H9 (cell line): ENCODE measurements at regions not wholly inside any gene's neighbourhood (a gene's known extent, or its start where the extent isn't known, plus 50 kb on each side); places are given as distances from the start of the nearest gene placed in this dataset.

Source experiments
- DNase-seq: peaks from one replicate; pipeline ENCODE4 v3.0.0-alpha.2; 2017
- H2AFZ ChIP-seq: one replicate; pipeline ENCODE4 v1.6.1; 2013; ENCODE audit warnings: mild to moderate bottlenecking, low read length, control low read depth, moderate library complexity
- H2AK5ac ChIP-seq: 2 replicates; pipeline ENCODE4 v1.6.1; 2013; ENCODE audit warnings: low read length, control low read depth, mixed read lengths; ENCODE audit not compliant: insufficient read length
- H2BK120ac ChIP-seq: one replicate; pipeline ENCODE4 v1.6.1; 2013; ENCODE audit warnings: low read depth, mild to moderate bottlenecking, low read length, control low read depth, inconsistent platforms; ENCODE audit not compliant: poor library complexity, severe bottlenecking
- H2BK12ac ChIP-seq: 2 replicates; pipeline ENCODE4 v1.6.1; 2013; ENCODE audit warnings: low read length, control low read depth, mixed read lengths, low read depth; ENCODE audit not compliant: insufficient read length
- H2BK15ac ChIP-seq: 2 replicates; pipeline ENCODE4 v1.6.1; 2013; ENCODE audit warnings: low read depth, low read length, control low read depth
- H2BK20ac ChIP-seq: one replicate; pipeline ENCODE4 v1.6.1; 2013; ENCODE audit warnings: low read depth, mild to moderate bottlenecking, low read length, control low read depth, inconsistent platforms; ENCODE audit not compliant: poor library complexity, severe bottlenecking
- H2BK5ac ChIP-seq: 2 replicates; pipeline ENCODE4 v1.6.1; 2013; ENCODE audit warnings: low read length, control low read depth, mixed read lengths; ENCODE audit not compliant: insufficient read length
- H3K14ac ChIP-seq: 2 replicates; pipeline ENCODE4 v1.6.1; 2013; ENCODE audit warnings: low read length, control low read depth; ENCODE audit not compliant: insufficient read depth
- H3K18ac ChIP-seq: 2 replicates; pipeline ENCODE4 v1.6.1; 2013; ENCODE audit warnings: low read depth, mild to moderate bottlenecking, mixed read lengths, low read length, control low read depth; ENCODE audit not compliant: insufficient read length
- H3K23ac ChIP-seq: 2 replicates; pipeline ENCODE4 v1.6.1; 2013; ENCODE audit warnings: low read length, control low read depth, mixed read lengths, low read depth; ENCODE audit not compliant: insufficient read length
- H3K23me2 ChIP-seq: 2 replicates; pipeline ENCODE4 v1.6.1; 2013; ENCODE audit warnings: low read depth, mild to moderate bottlenecking, mixed read lengths, low read length, control low read depth; ENCODE audit not compliant: insufficient read length, poor library complexity, severe bottlenecking
- H3K27ac ChIP-seq: 2 replicates; pipeline ENCODE4 v1.5.1; 2013; ENCODE audit warnings: low read length, control low read depth, mixed read lengths, low read depth; ENCODE audit not compliant: insufficient read length
- H3K27me3 ChIP-seq: 2 replicates; pipeline ENCODE4 v1.6.1; 2013; ENCODE audit warnings: low read length, control low read depth, inconsistent platforms; ENCODE audit not compliant: insufficient read depth
- H3K4ac ChIP-seq: 2 replicates; pipeline ENCODE4 v1.6.1; 2013; ENCODE audit warnings: low read depth, mild to moderate bottlenecking, control low read depth, inconsistent platforms, low read length, moderate library complexity
- H3K4me1 ChIP-seq: 2 replicates; pipeline ENCODE4 v1.6.1; 2013; ENCODE audit warnings: low read length, control low read depth, inconsistent platforms; ENCODE audit not compliant: insufficient read depth
- H3K4me2 ChIP-seq: 2 replicates; pipeline ENCODE4 v1.6.1; 2013; ENCODE audit warnings: low read length, control low read depth, mixed read lengths; ENCODE audit not compliant: insufficient read length, insufficient read depth
- H3K56ac ChIP-seq: 2 replicates; pipeline ENCODE4 v1.6.1; 2013; ENCODE audit warnings: low read depth, mild to moderate bottlenecking, mixed read lengths, low read length, control low read depth; ENCODE audit not compliant: insufficient read length
- H3K79me1 ChIP-seq: 2 replicates; pipeline ENCODE4 v1.6.1; 2013; ENCODE audit warnings: low read depth, mild to moderate bottlenecking, moderate library complexity, low read length, control low read depth, inconsistent platforms; ENCODE audit not compliant: insufficient read depth, poor library complexity, severe bottlenecking
- H3K79me2 ChIP-seq: 2 replicates; pipeline ENCODE4 v1.6.1; 2013; ENCODE audit warnings: low read length, control low read depth, inconsistent platforms; ENCODE audit not compliant: insufficient read depth
- H3K9ac ChIP-seq: 2 replicates; pipeline ENCODE4 v1.6.1; 2013; ENCODE audit warnings: low read length, control low read depth, mixed read lengths; ENCODE audit not compliant: insufficient read length; ENCODE audit errors: extremely low read depth
- H3K9me3 ChIP-seq: one replicate; pipeline ENCODE4 v1.6.1; 2013; ENCODE audit warnings: low read depth, low read length, inconsistent platforms; ENCODE audit not compliant: control insufficient read depth
- H3T11ph ChIP-seq: one replicate; pipeline ENCODE4 v1.6.1; 2013; ENCODE audit warnings: mild to moderate bottlenecking, low read length, control low read depth, inconsistent platforms
- H4K20me1 ChIP-seq: one replicate; pipeline ENCODE4 v1.6.1; 2013; ENCODE audit not compliant: control insufficient read depth, insufficient read length, insufficient read depth
- H4K5ac ChIP-seq: 2 replicates; pipeline ENCODE4 v1.6.1; 2013; ENCODE audit warnings: low read depth, mild to moderate bottlenecking, mixed read lengths, low read length, control low read depth; ENCODE audit not compliant: insufficient read length
- H4K8ac ChIP-seq: replicated peaks from 2 replicates; pipeline ENCODE4 v1.6.1; 2013; ENCODE audit warnings: low read length, control low read depth, mixed read lengths, low read depth; ENCODE audit not compliant: insufficient read length
- H4K91ac ChIP-seq: 2 replicates; pipeline ENCODE4 v1.6.1; 2013; ENCODE audit warnings: low read depth, mild to moderate bottlenecking, moderate library complexity, mixed read lengths, low read length, control low read depth; ENCODE audit not compliant: insufficient read length
- H3K27ac Mint-ChIP-seq, 3 experiments: 2 replicates in 2 of 3; 3 replicates in 1 of 3; pipeline ENCODE4 v1.8.0; 2020 to 2021; ENCODE audit warnings: mixed read lengths in 3 of 3, mild to moderate bottlenecking in 1 of 3, moderate library complexity in 1 of 3
- H3K27me3 Mint-ChIP-seq: 2 replicates; pipeline ENCODE4 v1.8.0; 2021; ENCODE audit warnings: low read depth, mild to moderate bottlenecking, moderate library complexity, mixed read lengths
- H3K36me3 Mint-ChIP-seq, 3 experiments: 2 replicates in 2 of 3; 3 replicates in 1 of 3; pipeline ENCODE4 v1.8.0; 2020 to 2021; ENCODE audit warnings: low read depth in 3 of 3, mixed read lengths in 3 of 3; ENCODE audit not compliant: insufficient read depth in 1 of 3
- H3K4me1 Mint-ChIP-seq, 2 experiments: 2 replicates each; pipeline ENCODE4 v1.8.0; 2020; ENCODE audit warnings: mixed read lengths in 2 of 2
- H3K4me3 Mint-ChIP-seq, 2 experiments: 2 replicates in 1 of 2; 3 replicates in 1 of 2; pipeline ENCODE4 v1.8.0; 2020 to 2021; ENCODE audit warnings: mild to moderate bottlenecking in 2 of 2, mixed read lengths in 2 of 2, moderate library complexity in 1 of 2
- H3K9me3 Mint-ChIP-seq, 2 experiments: 2 replicates in 1 of 2; 3 replicates in 1 of 2; pipeline ENCODE4 v1.8.0; 2020; ENCODE audit warnings: mild to moderate bottlenecking in 2 of 2, mixed read lengths in 2 of 2, moderate library complexity in 1 of 2
- CTCF ChIP-seq: fragments of 200-600 bp; sonication (generic); conservative IDR thresholded peaks from 3 replicates; pipeline ENCODE4 v1.8.0; 2021; ENCODE audit warnings: antibody characterized with exemption, mild to moderate bottlenecking
- WGBS: extraction: QIAGEN DNeasy Blood & Tissue Kit; methylation state at CpG from one replicate; pipeline ENCODE4 v1.1.7; 2013; ENCODE audit warnings: missing lambda C conversion rate, low lambda C conversion rate, mixed read lengths; ENCODE audit not compliant: insufficient read length; ENCODE audit errors: extremely low coverage; 5-methylcytosine and 5-hydroxymethylcytosine counted together

- Histone ChIP-seq H3K27me3 (no peaks in the 10 kb centered on the region), H3K4me2 (no peak overlapping the region), H3K56ac (no peak overlapping the region), H2BK20ac (no peak overlapping the region), H4K20me1 (no peaks in the 10 kb centered on the region), H3K14ac (no peak overlapping the region), H3K79me1 (no peaks in the 10 kb centered on the region), H4K91ac (no peak overlapping the region), H3K79me2 (no peaks in the 10 kb centered on the region), H3K9me3 (no peaks in the 10 kb centered on the region), H4K8ac (no peak overlapping the region), H2AFZ (no peak overlapping the region), H3K18ac (no peak overlapping the region), H2BK15ac (no peak overlapping the region), H3K4ac (no peak overlapping the region), H2BK12ac (no peak overlapping the region), H3K27ac (no peak overlapping the region), H3K23ac (no peak overlapping the region), H2BK120ac (no peak overlapping the region), H2AK5ac (no peak overlapping the region), H3K9ac (no peak overlapping the region), H3K23me2 (no peaks in the 10 kb centered on the region), H3T11ph (no peak overlapping the region), H4K5ac (no peak overlapping the region), H2BK5ac (no peak overlapping the region), H3K4me1 (no peaks in the 10 kb centered on the region)
- Mint-ChIP-seq H3K27me3 (no peaks in the 10 kb centered on the region), H3K27ac (no peak overlapping the region), H3K9me3 (no peaks in the 10 kb centered on the region; a peak in 1 of 5 replicates), H3K4me3 (no peak overlapping the region), H3K36me3 (no peaks in the 10 kb centered on the region), H3K4me1 (no peaks in the 10 kb centered on the region)
- TF ChIP-seq CTCF, result no peak
- WGBS, result no CpG with 5 or more reads among the region's 6 CpGs
- no peak for DNase-seq
Measured at GRCh38 chr3:148381051-148381450, 316.7 kb upstream of the AGTR1 start.
